WTC11 (cell line): ENCODE measurements at regions not wholly inside any gene's neighbourhood (a gene's known extent, or its start where the extent isn't known, plus 50 kb on each side); places are given as distances from the start of the nearest gene placed in this dataset.

ENCODE experiments used
- ATAC-seq: fragments of 200-7000 bp; cut with Tn5 transposase; 2 replicates; pipeline ENCODE4 v1.10.0; 2021; ENCODE audit warnings: mild to moderate bottlenecking, moderate library complexity
- CTCF ChIA-PET: fragments of 300-600 bp; sonication (Branson Sonifier 250); formaldehyde crosslinking; loops from one replicate; lab custom pipeline; 2021; ENCODE audit warnings: antibody characterized with exemption; lab: Charles Lee
- POLR2A ChIA-PET: fragments of 350-600 bp; sonication (Branson Sonifier 250); formaldehyde crosslinking; loops from one replicate; lab custom pipeline; 2021; ENCODE audit warnings: antibody characterized with exemption; lab: Charles Lee
- DNase-seq: peaks from one replicate; pipeline ENCODE4 v3.0.0; 2021; ENCODE audit warnings: low spot score
- H3K27ac Mint-ChIP-seq: 2 replicates; pipeline ENCODE4 v1.8.0; 2021; ENCODE audit warnings: mixed read lengths
- H3K27me3 Mint-ChIP-seq: 2 replicates; pipeline ENCODE4 v1.8.0; 2021; ENCODE audit warnings: low read depth, mild to moderate bottlenecking, moderate library complexity, mixed read lengths
- H3K36me3 Mint-ChIP-seq: 2 replicates; pipeline ENCODE4 v1.8.0; 2021; ENCODE audit warnings: mixed read lengths
- H3K4me1 Mint-ChIP-seq: 2 replicates; pipeline ENCODE4 v1.8.0; 2022; ENCODE audit warnings: mixed read lengths
- H3K4me3 Mint-ChIP-seq: 2 replicates; pipeline ENCODE4 v1.8.0; 2021; ENCODE audit warnings: mild to moderate bottlenecking, moderate library complexity, mixed read lengths
- H3K9me3 Mint-ChIP-seq: 2 replicates; pipeline ENCODE4 v1.8.0; 2021; ENCODE audit warnings: mixed read lengths
- CREB1 ChIP-seq: sonication (generic); formaldehyde crosslinking; IDR thresholded peaks from 2 replicates; pipeline ENCODE4 v1.8.0; 2023; ENCODE audit warnings: mild to moderate bottlenecking, missing genetic modification reagents
- CREM ChIP-seq: sonication (generic); formaldehyde crosslinking; IDR thresholded peaks from 2 replicates; pipeline ENCODE4 v1.8.1; 2022; ENCODE audit warnings: mild to moderate bottlenecking, missing genetic modification reagents, moderate library complexity
- FOXJ3 ChIP-seq: sonication (generic); formaldehyde crosslinking; IDR thresholded peaks from 2 replicates; pipeline ENCODE4 v1.9.0; 2021; ENCODE audit warnings: missing genetic modification reagents, mild to moderate bottlenecking, borderline replicate concordance
- FOXP1 ChIP-seq: sonication (generic); formaldehyde crosslinking; IDR thresholded peaks from 2 replicates; pipeline ENCODE4 v1.8.0; 2022; ENCODE audit warnings: missing genetic modification reagents, mild to moderate bottlenecking, moderate library complexity, borderline replicate concordance
- GRHL2 ChIP-seq: fragments of 250-450 bp; sonication (Bioruptor Pico); IDR thresholded peaks from 2 replicates; pipeline ENCODE4 v1.8.0; 2022; ENCODE audit warnings: mild to moderate bottlenecking, moderate library complexity; ENCODE audit not compliant: insufficient replicate concordance, severe bottlenecking
- GTF2I ChIP-seq: fragments of 250-450 bp; sonication (Bioruptor Pico); conservative IDR thresholded peaks from 2 replicates; pipeline ENCODE4 v1.4.0; 2021; ENCODE audit warnings: mild to moderate bottlenecking
- ZNF138 ChIP-seq: sonication (generic); formaldehyde crosslinking; conservative IDR thresholded peaks from 2 replicates; pipeline ENCODE4 v1.8.1; 2022; ENCODE audit warnings: mild to moderate bottlenecking, moderate library complexity, missing genetic modification reagents
- ZNF263 ChIP-seq: sonication (generic); formaldehyde crosslinking; IDR thresholded peaks from 2 replicates; pipeline ENCODE4 v1.8.1; 2022; ENCODE audit warnings: low read depth, mild to moderate bottlenecking, moderate library complexity, missing genetic modification reagents
- ZNF317 ChIP-seq: sonication (generic); formaldehyde crosslinking; IDR thresholded peaks from 2 replicates; pipeline ENCODE4 v1.8.1; 2023; ENCODE audit warnings: low read depth, mild to moderate bottlenecking, moderate library complexity, missing genetic modification reagents, borderline replicate concordance
- ZNF423 ChIP-seq: fragments of 250-450 bp; sonication (Bioruptor Pico); IDR thresholded peaks from 2 replicates; pipeline ENCODE4 v2.1.2; 2022; ENCODE audit warnings: mild to moderate bottlenecking, moderate library complexity
- ZNF671 ChIP-seq: fragments of 250-450 bp; sonication (Bioruptor Pico); IDR thresholded peaks from 2 replicates; pipeline ENCODE4 v1.8.0; 2021; ENCODE audit warnings: mild to moderate bottlenecking
- TF ChIP-seq, protein P1 (sequence below): sonication (generic); formaldehyde crosslinking; IDR thresholded peaks from 2 replicates; pipeline ENCODE4 v1.8.0; 2022; ENCODE audit warnings: missing genetic modification reagents
- TF ChIP-seq, protein P2 (sequence below): sonication (generic); formaldehyde crosslinking; conservative IDR thresholded peaks from 2 replicates; pipeline ENCODE4 v1.8.1; 2022; ENCODE audit warnings: mild to moderate bottlenecking, missing genetic modification reagents
- TF ChIP-seq, protein P3 (sequence below): fragments of 250-450 bp; sonication (Bioruptor Pico); IDR thresholded peaks from 2 replicates; pipeline ENCODE4 v1.8.0; 2021; ENCODE audit warnings: mild to moderate bottlenecking
- TF ChIP-seq, protein P4 (sequence below): fragments of 250-450 bp; sonication (Bioruptor Pico); IDR thresholded peaks from 2 replicates; pipeline ENCODE4 v1.9.0; 2021; ENCODE audit warnings: mild to moderate bottlenecking
- TF ChIP-seq, protein P5 (sequence below): fragments of 250-450 bp; sonication (Bioruptor Pico); IDR thresholded peaks from 2 replicates; pipeline ENCODE4 v1.9.0; 2021; ENCODE audit warnings: mild to moderate bottlenecking
- TF ChIP-seq, protein P6 (sequence below): sonication (generic); formaldehyde crosslinking; IDR thresholded peaks from 2 replicates; pipeline ENCODE4 v1.8.1; 2022; ENCODE audit warnings: missing genetic modification reagents, borderline replicate concordance

DNA sequence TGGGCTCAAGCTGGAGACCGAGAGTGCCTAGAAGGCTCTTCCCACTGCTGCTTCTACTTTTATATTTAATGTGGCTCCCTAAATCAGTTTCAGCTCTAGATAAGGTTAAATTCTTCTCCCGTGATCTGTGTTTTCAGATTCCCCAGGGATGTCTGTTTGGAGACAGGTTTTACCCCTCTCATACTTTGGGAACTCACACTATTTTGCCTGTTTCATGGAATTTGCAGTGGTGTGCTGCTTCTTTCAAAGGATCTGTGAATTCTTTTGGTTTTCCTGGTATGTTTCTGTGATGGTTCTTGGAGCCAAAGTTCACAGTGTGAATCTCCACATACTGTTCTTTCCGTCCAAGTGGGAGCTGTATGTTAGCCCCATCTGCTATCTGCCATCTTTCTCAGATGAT lies 238.3 kb upstream of the SLITRK3 start:
- Mint-ChIP-seq H3K36me3 (peaks cover 5% of the 10 kb centered on the region; the same call in 1 of the 2 replicates), H3K9me3 (peaks cover 57% of the 10 kb centered on the region), H3K4me3 (no peak overlapping the region), H3K27ac (no peak overlapping the region), H3K4me1 (no peaks in the 10 kb centered on the region), H3K27me3 (no peaks in the 10 kb centered on the region)
- ATAC-seq (no peak), DNase-seq (no peak)
- CTCF ChIA-PET, result no interaction called here
- POLR2A ChIA-PET, result no interaction called here
- TF ChIP-seq, protein P1, sequence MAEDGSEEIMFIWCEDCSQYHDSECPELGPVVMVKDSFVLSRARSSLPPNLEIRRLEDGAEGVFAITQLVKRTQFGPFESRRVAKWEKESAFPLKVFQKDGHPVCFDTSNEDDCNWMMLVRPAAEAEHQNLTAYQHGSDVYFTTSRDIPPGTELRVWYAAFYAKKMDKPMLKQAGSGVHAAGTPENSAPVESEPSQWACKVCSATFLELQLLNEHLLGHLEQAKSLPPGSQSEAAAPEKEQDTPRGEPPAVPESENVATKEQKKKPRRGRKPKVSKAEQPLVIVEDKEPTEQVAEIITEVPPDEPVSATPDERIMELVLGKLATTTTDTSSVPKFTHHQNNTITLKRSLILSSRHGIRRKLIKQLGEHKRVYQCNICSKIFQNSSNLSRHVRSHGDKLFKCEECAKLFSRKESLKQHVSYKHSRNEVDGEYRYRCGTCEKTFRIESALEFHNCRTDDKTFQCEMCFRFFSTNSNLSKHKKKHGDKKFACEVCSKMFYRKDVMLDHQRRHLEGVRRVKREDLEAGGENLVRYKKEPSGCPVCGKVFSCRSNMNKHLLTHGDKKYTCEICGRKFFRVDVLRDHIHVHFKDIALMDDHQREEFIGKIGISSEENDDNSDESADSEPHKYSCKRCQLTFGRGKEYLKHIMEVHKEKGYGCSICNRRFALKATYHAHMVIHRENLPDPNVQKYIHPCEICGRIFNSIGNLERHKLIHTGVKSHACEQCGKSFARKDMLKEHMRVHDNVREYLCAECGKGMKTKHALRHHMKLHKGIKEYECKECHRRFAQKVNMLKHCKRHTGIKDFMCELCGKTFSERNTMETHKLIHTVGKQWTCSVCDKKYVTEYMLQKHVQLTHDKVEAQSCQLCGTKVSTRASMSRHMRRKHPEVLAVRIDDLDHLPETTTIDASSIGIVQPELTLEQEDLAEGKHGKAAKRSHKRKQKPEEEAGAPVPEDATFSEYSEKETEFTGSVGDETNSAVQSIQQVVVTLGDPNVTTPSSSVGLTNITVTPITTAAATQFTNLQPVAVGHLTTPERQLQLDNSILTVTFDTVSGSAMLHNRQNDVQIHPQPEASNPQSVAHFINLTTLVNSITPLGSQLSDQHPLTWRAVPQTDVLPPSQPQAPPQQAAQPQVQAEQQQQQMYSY, result no peak
- TF ChIP-seq CREM (CRISPR knock-in tag) (no peak), ZNF423 (CRISPR knock-in tag) (no peak), CREB1 (CRISPR knock-in tag) (no peak), ZNF138 (no peak), ZNF317 (CRISPR knock-in tag) (no peak), ZNF263 (CRISPR knock-in tag) (no peak), FOXP1 (CRISPR knock-in tag) (no peak), FOXJ3 (CRISPR knock-in tag) (no peak), ZNF671 (CRISPR knock-in tag) (no peak), GTF2I (no peak), GRHL2 (CRISPR knock-in tag) (no peak)
- TF ChIP-seq, protein P2, sequence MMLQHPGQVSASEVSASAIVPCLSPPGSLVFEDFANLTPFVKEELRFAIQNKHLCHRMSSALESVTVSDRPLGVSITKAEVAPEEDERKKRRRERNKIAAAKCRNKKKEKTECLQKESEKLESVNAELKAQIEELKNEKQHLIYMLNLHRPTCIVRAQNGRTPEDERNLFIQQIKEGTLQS, result no peak
- TF ChIP-seq, protein P3, sequence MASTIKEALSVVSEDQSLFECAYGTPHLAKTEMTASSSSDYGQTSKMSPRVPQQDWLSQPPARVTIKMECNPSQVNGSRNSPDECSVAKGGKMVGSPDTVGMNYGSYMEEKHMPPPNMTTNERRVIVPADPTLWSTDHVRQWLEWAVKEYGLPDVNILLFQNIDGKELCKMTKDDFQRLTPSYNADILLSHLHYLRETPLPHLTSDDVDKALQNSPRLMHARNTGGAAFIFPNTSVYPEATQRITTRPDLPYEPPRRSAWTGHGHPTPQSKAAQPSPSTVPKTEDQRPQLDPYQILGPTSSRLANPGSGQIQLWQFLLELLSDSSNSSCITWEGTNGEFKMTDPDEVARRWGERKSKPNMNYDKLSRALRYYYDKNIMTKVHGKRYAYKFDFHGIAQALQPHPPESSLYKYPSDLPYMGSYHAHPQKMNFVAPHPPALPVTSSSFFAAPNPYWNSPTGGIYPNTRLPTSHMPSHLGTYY (CRISPR knock-in tag), result no peak
- TF ChIP-seq, protein P4, sequence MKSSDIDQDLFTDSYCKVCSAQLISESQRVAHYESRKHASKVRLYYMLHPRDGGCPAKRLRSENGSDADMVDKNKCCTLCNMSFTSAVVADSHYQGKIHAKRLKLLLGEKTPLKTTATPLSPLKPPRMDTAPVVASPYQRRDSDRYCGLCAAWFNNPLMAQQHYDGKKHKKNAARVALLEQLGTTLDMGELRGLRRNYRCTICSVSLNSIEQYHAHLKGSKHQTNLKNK (CRISPR knock-in tag), result no peak
- TF ChIP-seq, protein P5, sequence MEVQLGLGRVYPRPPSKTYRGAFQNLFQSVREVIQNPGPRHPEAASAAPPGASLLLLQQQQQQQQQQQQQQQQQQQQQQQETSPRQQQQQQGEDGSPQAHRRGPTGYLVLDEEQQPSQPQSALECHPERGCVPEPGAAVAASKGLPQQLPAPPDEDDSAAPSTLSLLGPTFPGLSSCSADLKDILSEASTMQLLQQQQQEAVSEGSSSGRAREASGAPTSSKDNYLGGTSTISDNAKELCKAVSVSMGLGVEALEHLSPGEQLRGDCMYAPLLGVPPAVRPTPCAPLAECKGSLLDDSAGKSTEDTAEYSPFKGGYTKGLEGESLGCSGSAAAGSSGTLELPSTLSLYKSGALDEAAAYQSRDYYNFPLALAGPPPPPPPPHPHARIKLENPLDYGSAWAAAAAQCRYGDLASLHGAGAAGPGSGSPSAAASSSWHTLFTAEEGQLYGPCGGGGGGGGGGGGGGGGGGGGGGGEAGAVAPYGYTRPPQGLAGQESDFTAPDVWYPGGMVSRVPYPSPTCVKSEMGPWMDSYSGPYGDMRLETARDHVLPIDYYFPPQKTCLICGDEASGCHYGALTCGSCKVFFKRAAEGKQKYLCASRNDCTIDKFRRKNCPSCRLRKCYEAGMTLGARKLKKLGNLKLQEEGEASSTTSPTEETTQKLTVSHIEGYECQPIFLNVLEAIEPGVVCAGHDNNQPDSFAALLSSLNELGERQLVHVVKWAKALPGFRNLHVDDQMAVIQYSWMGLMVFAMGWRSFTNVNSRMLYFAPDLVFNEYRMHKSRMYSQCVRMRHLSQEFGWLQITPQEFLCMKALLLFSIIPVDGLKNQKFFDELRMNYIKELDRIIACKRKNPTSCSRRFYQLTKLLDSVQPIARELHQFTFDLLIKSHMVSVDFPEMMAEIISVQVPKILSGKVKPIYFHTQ, result no peak
- TF ChIP-seq, protein P6, sequence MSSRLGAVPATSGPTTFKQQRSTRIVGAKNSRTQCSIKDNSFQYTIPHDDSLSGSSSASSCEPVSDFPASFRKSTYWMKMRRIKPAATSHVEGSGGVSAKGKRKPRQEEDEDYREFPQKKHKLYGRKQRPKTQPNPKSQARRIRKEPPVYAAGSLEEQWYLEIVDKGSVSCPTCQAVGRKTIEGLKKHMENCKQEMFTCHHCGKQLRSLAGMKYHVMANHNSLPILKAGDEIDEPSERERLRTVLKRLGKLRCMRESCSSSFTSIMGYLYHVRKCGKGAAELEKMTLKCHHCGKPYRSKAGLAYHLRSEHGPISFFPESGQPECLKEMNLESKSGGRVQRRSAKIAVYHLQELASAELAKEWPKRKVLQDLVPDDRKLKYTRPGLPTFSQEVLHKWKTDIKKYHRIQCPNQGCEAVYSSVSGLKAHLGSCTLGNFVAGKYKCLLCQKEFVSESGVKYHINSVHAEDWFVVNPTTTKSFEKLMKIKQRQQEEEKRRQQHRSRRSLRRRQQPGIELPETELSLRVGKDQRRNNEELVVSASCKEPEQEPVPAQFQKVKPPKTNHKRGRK (CRISPR knock-in tag), result no peak
- TF ChIP-seq, all 79 proteins: peak for 0
